PC-9 (cell line): ENCODE measurements at regions not wholly inside any gene's neighbourhood (a gene's known extent, or its start where the extent isn't known, plus 50 kb on each side); places are given as distances from the start of the nearest gene placed in this dataset.

ENCODE experiments used
- BruUV-seq: library from RNA; stranded (reverse); fragments of 400-500 nt; replicated peaks from 2 replicates; lab custom pipeline; 2021; lab: Mats Ljungman, UMichigan
- CTCF ChIA-PET: fragments of 300-600 bp; sonication (Branson Sonifier 250); formaldehyde crosslinking; loops from one replicate; lab custom pipeline; 2022; ENCODE audit warnings: antibody characterized with exemption; lab: Charles Lee
- POLR2A ChIA-PET: fragments of 300-600 bp; sonication (Branson Sonifier 250); formaldehyde crosslinking; loops from one replicate; lab custom pipeline; 2022; ENCODE audit warnings: antibody characterized with exemption; ENCODE audit not compliant: unreplicated experiment; lab: Charles Lee
- DNase-seq, 2 experiments: peaks; one replicate each; pipeline versions ENCODE4 v3.0.0 to v3.0.0-alpha.2; 2015 to 2022; ENCODE audit warnings: mixed read lengths in 1 of 2
- H2AFZ ChIP-seq: fragments of 200-600 bp; sonication (generic); 2 replicates; pipeline ENCODE4 v1.8.1; 2017; ENCODE audit warnings: antibody characterized with exemption
- H3F3A ChIP-seq: fragments of 200-600 bp; sonication (generic); 2 replicates; pipeline ENCODE4 v1.8.1; 2017; ENCODE audit warnings: antibody characterized with exemption, mild to moderate bottlenecking, low read depth; ENCODE audit not compliant: insufficient read depth
- H3K27ac ChIP-seq: fragments of 200-600 bp; sonication (generic); 2 replicates; pipeline ENCODE4 v1.6.1; 2016; ENCODE audit warnings: mixed run types
- H3K27me3 ChIP-seq: fragments of 200-600 bp; sonication (generic); 2 replicates; pipeline ENCODE4 v1.6.1; 2016; ENCODE audit warnings: low read depth, mixed run types; ENCODE audit not compliant: insufficient read depth
- H3K36me3 ChIP-seq: fragments of 200-600 bp; sonication (generic); 2 replicates; pipeline ENCODE4 v1.6.1; 2016; ENCODE audit warnings: low read depth, mixed run types
- H3K4me1 ChIP-seq: fragments of 200-600 bp; sonication (generic); replicated peaks from 2 replicates; pipeline ENCODE4 v1.6.1; 2016; ENCODE audit warnings: mixed run types; ENCODE audit not compliant: insufficient read depth
- H3K4me2 ChIP-seq: fragments of 200-600 bp; sonication (generic); 2 replicates; pipeline ENCODE4 v1.6.1; 2017; ENCODE audit warnings: mixed run types
- H3K4me3 ChIP-seq: fragments of 200-600 bp; sonication (generic); 2 replicates; pipeline ENCODE4 v1.6.1; 2016; ENCODE audit warnings: mixed run types
- H3K79me2 ChIP-seq: fragments of 200-600 bp; sonication (generic); 2 replicates; pipeline ENCODE4 v1.6.1; 2017; ENCODE audit warnings: low read depth, mixed run types
- H3K9me2 ChIP-seq: fragments of 200-600 bp; sonication (generic); 2 replicates; pipeline ENCODE4 v1.8.1; 2017; ENCODE audit warnings: mild to moderate bottlenecking; ENCODE audit not compliant: insufficient read depth
- H3K9me3 ChIP-seq: fragments of 200-600 bp; sonication (generic); 2 replicates; pipeline ENCODE4 v1.8.1; 2016; ENCODE audit warnings: low read depth; ENCODE audit not compliant: insufficient read depth
- H4K20me1 ChIP-seq: fragments of 200-600 bp; sonication (generic); 2 replicates; pipeline ENCODE4 v1.8.1; 2017; ENCODE audit not compliant: insufficient read depth
- CTCF ChIP-seq: fragments of 200-600 bp; sonication (generic); conservative IDR thresholded peaks from 2 replicates; pipeline ENCODE4 v1.6.1; 2017; ENCODE audit warnings: mixed run types, antibody characterized with exemption, mild to moderate bottlenecking, moderate library complexity
- EZH2 ChIP-seq: fragments of 200-600 bp; sonication (generic); IDR thresholded peaks from 2 replicates; pipeline ENCODE4 v1.8.0; 2017; ENCODE audit warnings: antibody characterized with exemption, low read depth
- intact Hi-C: fragments of 100-400 bp; cut with micrococcal nuclease; formaldehyde crosslinking; loops from one replicate; pipeline ENCODE4 v1.10.0; 2022; ENCODE audit not compliant: unreplicated experiment

GRCh38 chr7:67525588-67525987 is 529.0 kb downstream of the TYW1 start:
- H3K4me2 ChIP-seq, result no peak overlapping the region
- H3F3A ChIP-seq, result no peaks in the 10 kb centered on the region
- H3K36me3 ChIP-seq, result no peaks in the 10 kb centered on the region
- POLR2A ChIA-PET, result no interaction called here
- H3K4me3 ChIP-seq, result no peak overlapping the region
- intact Hi-C loops, result no loop called here
- H4K20me1 ChIP-seq, result no peaks in the 10 kb centered on the region
- H3K27ac ChIP-seq, result no peak overlapping the region
- H3K27me3 ChIP-seq, result peaks cover 23% of the 10 kb centered on the region; the same call in 1 of the 2 replicates
- no peaks in the 10 kb centered on the region for H3K4me1 ChIP-seq
- TF ChIP-seq CTCF (no peak), EZH2 (no peak)
- no peaks in the 10 kb centered on the region for H3K79me2 ChIP-seq
- no peak overlapping the region for H2AFZ ChIP-seq
- no peaks in the 10 kb centered on the region for H3K9me2 ChIP-seq
- no peaks in the 10 kb centered on the region for H3K9me3 ChIP-seq
- CTCF ChIA-PET, result no interaction called here
- BruUV-seq, result no TSS peak
- DNase-seq, result no peak

GRCh38 chr7:67535241-67535989 is 538.8 kb downstream of the TYW1 start:
- DNase-seq, result no peak
- no peaks in the 10 kb centered on the region for H3F3A ChIP-seq
- peaks cover 19% of the 10 kb centered on the region; the same call in 1 of the 2 replicates for H3K27me3 ChIP-seq
- no peaks in the 10 kb centered on the region for H3K36me3 ChIP-seq
- BruUV-seq, result no TSS peak
- intact Hi-C loops, result no loop called here
- TF ChIP-seq EZH2, result no peak
- TF ChIP-seq CTCF, result no peak
- no peaks in the 10 kb centered on the region for H3K9me2 ChIP-seq
- no peak overlapping the region for H3K27ac ChIP-seq
- H3K79me2 ChIP-seq, result no peaks in the 10 kb centered on the region
- no peaks in the 10 kb centered on the region for H4K20me1 ChIP-seq
- no peak overlapping the region for H2AFZ ChIP-seq
- no peak overlapping the region for H3K4me2 ChIP-seq
- H3K4me3 ChIP-seq, result no peak overlapping the region
- CTCF ChIA-PET, result no interaction called here
- H3K9me3 ChIP-seq, result no peaks in the 10 kb centered on the region
- POLR2A ChIA-PET, result no interaction called here
- no peaks in the 10 kb centered on the region for H3K4me1 ChIP-seq

GRCh38 chr7:67542916-67543315 is 546.3 kb downstream of the TYW1 start:
- no peaks in the 10 kb centered on the region for H3K4me1 ChIP-seq
- H3K79me2 ChIP-seq, result no peaks in the 10 kb centered on the region
- no peaks in the 10 kb centered on the region for H3F3A ChIP-seq
- BruUV-seq, result no TSS peak
- H3K36me3 ChIP-seq, result no peaks in the 10 kb centered on the region
- no peaks in the 10 kb centered on the region for H3K9me2 ChIP-seq
- POLR2A ChIA-PET, result no interaction called here
- no peak overlapping the region for H3K27ac ChIP-seq
- no peak for DNase-seq
- no peak for TF ChIP-seq CTCF
- TF ChIP-seq EZH2, result no peak
- CTCF ChIA-PET, result no interaction called here
- no peaks in the 10 kb centered on the region for H4K20me1 ChIP-seq
- no peaks in the 10 kb centered on the region for H3K9me3 ChIP-seq
- intact Hi-C loops, result no loop called here
- H3K27me3 ChIP-seq, result peaks cover 60% of the 10 kb centered on the region
- H3K4me3 ChIP-seq, result no peak overlapping the region
- H3K4me2 ChIP-seq, result no peak overlapping the region
- H2AFZ ChIP-seq, result no peak overlapping the region
